IMR-90 (cell line): ENCODE measurements at regions not wholly inside any gene's neighbourhood (a gene's known extent, or its start where the extent isn't known, plus 50 kb on each side); places are given as distances from the start of the nearest gene placed in this dataset.

Source experiments
- ATAC-seq: fragments of 200-7000 bp; cut with Tn5 transposase; 2 replicates; pipeline ENCODE4 v1.9.1; 2020; ENCODE audit warnings: low read depth, mild to moderate bottlenecking, moderate library complexity
- BruUV-seq: library from RNA; stranded (reverse); fragments of 400-500 nt; replicated peaks from 2 replicates; lab custom pipeline; 2021; lab: Mats Ljungman, UMichigan
- CTCF ChIA-PET: fragments of 300-600 bp; formaldehyde crosslinking; extraction: SDS; loops from one replicate; lab custom pipeline; 2021; ENCODE audit warnings: antibody characterized with exemption; lab: Yijun Ruan, JAX
- POLR2A ChIA-PET: fragments of 300-600 bp; sonication (Branson Sonifier 250); formaldehyde crosslinking; loops from one replicate; lab custom pipeline; 2022; ENCODE audit warnings: antibody characterized with exemption; ENCODE audit not compliant: unreplicated experiment; lab: Charles Lee
- DNase-seq: peaks from one replicate; pipeline ENCODE4 v3.0.0; 2013
- H2AFZ ChIP-seq: replicated peaks from 2 replicates; pipeline ENCODE3; 2013; ENCODE audit warnings: low read length, mild to moderate bottlenecking; ENCODE audit not compliant: poor library complexity
- H2AK5ac ChIP-seq: 2 replicates; pipeline ENCODE4 v1.6.1; 2013; ENCODE audit warnings: low read depth, low read length, inconsistent platforms
- H2AK9ac ChIP-seq: replicated peaks from 2 replicates; pipeline ENCODE3; 2013; ENCODE audit warnings: mild to moderate bottlenecking, low read depth, low read length, moderate library complexity; ENCODE audit not compliant: poor library complexity
- H2BK120ac ChIP-seq: 2 replicates; pipeline ENCODE4 v1.6.1; 2013; ENCODE audit warnings: low read depth, low read length, inconsistent platforms
- H2BK15ac ChIP-seq: 3 replicates; pipeline ENCODE4 v1.6.1; 2013; ENCODE audit warnings: low read depth, low read length, inconsistent platforms
- H2BK20ac ChIP-seq: 2 replicates; pipeline ENCODE4 v1.6.1; 2013; ENCODE audit warnings: low read depth, mild to moderate bottlenecking, inconsistent platforms, low read length, moderate library complexity
- H2BK5ac ChIP-seq: 2 replicates; pipeline ENCODE4 v1.6.1; 2013; ENCODE audit warnings: mild to moderate bottlenecking, low read depth, low read length, inconsistent platforms; ENCODE audit not compliant: poor library complexity, severe bottlenecking
- H3K14ac ChIP-seq: replicated peaks from 2 replicates; pipeline ENCODE4 v1.6.1; 2013; ENCODE audit warnings: low read depth, low read length, inconsistent platforms
- H3K18ac ChIP-seq: 2 replicates; pipeline ENCODE4 v1.6.1; 2013; ENCODE audit warnings: low read depth, low read length, control low read depth
- H3K23ac ChIP-seq: 2 replicates; pipeline ENCODE4 v1.6.1; 2013; ENCODE audit warnings: low read depth, low read length, inconsistent platforms
- H3K27ac ChIP-seq: 2 replicates; pipeline ENCODE4 v1.5.1; 2013; ENCODE audit warnings: mild to moderate bottlenecking, control low read depth, low read length; ENCODE audit not compliant: insufficient read depth
- H3K27me3 ChIP-seq: 2 replicates; pipeline ENCODE4 v1.6.1; 2013; ENCODE audit warnings: low read length; ENCODE audit not compliant: control insufficient read depth, insufficient read depth
- H3K36me3 ChIP-seq: 2 replicates; pipeline ENCODE4 v1.6.1; 2013; ENCODE audit warnings: low read length, mixed read lengths; ENCODE audit not compliant: control insufficient read depth, insufficient read depth
- H3K4ac ChIP-seq: 2 replicates; pipeline ENCODE4 v1.6.1; 2013; ENCODE audit warnings: low read depth, low read length, inconsistent platforms
- H3K4me1 ChIP-seq: 2 replicates; pipeline ENCODE4 v1.6.1; 2013; ENCODE audit warnings: low read length, mixed read lengths; ENCODE audit not compliant: control insufficient read depth, insufficient read depth
- H3K4me2 ChIP-seq: 2 replicates; pipeline ENCODE4 v1.6.1; 2013; ENCODE audit warnings: low read depth, mild to moderate bottlenecking, control low read depth, low read length, moderate library complexity
- H3K4me3 ChIP-seq: 2 replicates; pipeline ENCODE4 v1.5.1; 2013; ENCODE audit warnings: low read depth, mild to moderate bottlenecking, control low read depth, low read length, moderate library complexity; ENCODE audit not compliant: insufficient read depth
- H3K56ac ChIP-seq: 2 replicates; pipeline ENCODE4 v1.6.1; 2013; ENCODE audit warnings: low read length, inconsistent platforms; ENCODE audit not compliant: insufficient read depth; ENCODE audit errors: extremely low read depth
- H3K79me1 ChIP-seq, 2 experiments: 2 replicates each; pipeline ENCODE4 v1.6.1; 2013; ENCODE audit warnings: low read length in 2 of 2, inconsistent platforms in 1 of 2, low read depth in 1 of 2
- H3K9ac ChIP-seq: 2 replicates; pipeline ENCODE4 v1.6.1; 2013; ENCODE audit warnings: low read depth, low read length, control low read depth
- H3K9me1 ChIP-seq: 2 replicates; pipeline ENCODE4 v1.6.1; 2013; ENCODE audit warnings: low read length, inconsistent platforms; ENCODE audit not compliant: insufficient read depth
- H3K9me3 ChIP-seq: 2 replicates; pipeline ENCODE4 v1.6.1; 2013; ENCODE audit warnings: low read length; ENCODE audit not compliant: control insufficient read depth, insufficient read depth
- H4K20me1 ChIP-seq: 2 replicates; pipeline ENCODE4 v1.6.1; 2013; ENCODE audit warnings: low read length, inconsistent platforms; ENCODE audit not compliant: insufficient read depth
- H4K5ac ChIP-seq: 2 replicates; pipeline ENCODE4 v1.6.1; 2013; ENCODE audit warnings: mild to moderate bottlenecking, low read depth, low read length, control low read depth
- H4K8ac ChIP-seq, 2 experiments: 2 replicates each; pipeline ENCODE4 v1.6.1; 2013; ENCODE audit warnings: low read depth in 2 of 2, low read length in 2 of 2, control low read depth in 1 of 2, inconsistent platforms in 1 of 2
- H4K91ac ChIP-seq: 2 replicates; pipeline ENCODE4 v1.6.1; 2013; ENCODE audit warnings: low read depth, low read length, inconsistent platforms; ENCODE audit not compliant: insufficient read depth
- CEBPB ChIP-seq: IDR thresholded peaks from 2 replicates; pipeline ENCODE4 v1.6.1; 2012; ENCODE audit warnings: low read depth, low read length, improper control_type of control experiment
- FOS ChIP-seq: fragments of 150-350 bp; IDR thresholded peaks from 2 replicates; pipeline ENCODE4 v1.6.1; 2016; ENCODE audit warnings: low read depth, low read length
- MAZ ChIP-seq: IDR thresholded peaks from 2 replicates; pipeline ENCODE4 v1.6.1; 2012; ENCODE audit warnings: low read depth, mild to moderate bottlenecking, low read length, improper control_type of control experiment, moderate library complexity, borderline replicate concordance
- NFE2L2 ChIP-seq: fragments of 150-350 bp; IDR thresholded peaks from 2 replicates; pipeline ENCODE4 v1.6.1; 2016; ENCODE audit warnings: low read depth, mild to moderate bottlenecking, low read length
- WGBS, 2 experiments: methylation state at CpG; one replicate each; pipeline versions ENCODE4 v1.1.5 to v1.1.7; 2013; ENCODE audit warnings: missing lambda C conversion rate in 2 of 2; ENCODE audit not compliant: insufficient read length in 1 of 2; ENCODE audit errors: extremely low coverage in 2 of 2; 5-methylcytosine and 5-hydroxymethylcytosine counted together
- dilution Hi-C: fragments of 300-500 bp; cut with HindIII; formaldehyde crosslinking; loops from one replicate; pipeline ENCODE4 v1.14.3; 2018; ENCODE audit warnings: low sequenced_read_pairs; ENCODE audit not compliant: unreplicated experiment
- in situ Hi-C: fragments of 300-500 bp; cut with MboI; formaldehyde crosslinking; loops from 3 replicates; pipeline ENCODE4 v1.14.3; 2019; ENCODE audit warnings: low sequenced_read_pairs, inconsistent platforms, mixed read lengths
- intact Hi-C: fragments of 100-400 bp; cut with micrococcal nuclease; formaldehyde crosslinking; loops from 2 replicates; pipeline ENCODE4 v1.10.0; 2022

- ChIA-PET POLR2A (no interaction called here), CTCF (interaction anchor here (0.6 to 1.6 kb wide), 2 partner anchors 341 to 397 kb away, joined by 3 to 4 read pairs; no protein-coding TSS in a partner anchor)
- no peak overlapping the region for H2AFZ ChIP-seq
- no peak overlapping the region for H2BK120ac ChIP-seq
- BruUV-seq: no TSS peak
- no peak overlapping the region for H3K18ac ChIP-seq
- no peak overlapping the region for H2AK5ac ChIP-seq
- no peak overlapping the region for H3K56ac ChIP-seq
- H2BK20ac ChIP-seq: no peak overlapping the region
- no peaks in the 10 kb centered on the region for H3K4me1 ChIP-seq
- no peak overlapping the region for H3K27ac ChIP-seq
- H3K4me3 ChIP-seq: no peak overlapping the region
- H3K4ac ChIP-seq: no peak overlapping the region
- H4K5ac ChIP-seq: no peak overlapping the region
- H3K79me1 ChIP-seq: no peaks in the 10 kb centered on the region
- no peak overlapping the region for H3K23ac ChIP-seq
- in situ Hi-C loops (no loop called here), intact Hi-C loops (no loop called here), dilution Hi-C loops (loop anchor here (25.0 kb wide), 1 partner anchor 426 kb away; no protein-coding TSS in a partner anchor)
- H4K91ac ChIP-seq: no peak overlapping the region
- no peaks in the 10 kb centered on the region for H4K20me1 ChIP-seq
- H3K36me3 ChIP-seq: no peaks in the 10 kb centered on the region
- DNase-seq (peak; percentile 39), ATAC-seq (no peak)
- H2BK15ac ChIP-seq: no peak overlapping the region
- H2BK5ac ChIP-seq: no peak overlapping the region
- H2AK9ac ChIP-seq: no peak overlapping the region
- H3K27me3 ChIP-seq: no peaks in the 10 kb centered on the region
- H3K14ac ChIP-seq: no peak overlapping the region
- no peak overlapping the region for H3K4me2 ChIP-seq
- no CpG with 5 or more reads among the region's 1 CpG for WGBS, 2 experiments
- H3K9ac ChIP-seq: no peak overlapping the region
- no peaks in the 10 kb centered on the region for H3K9me1 ChIP-seq
- no peaks in the 10 kb centered on the region for H3K9me3 ChIP-seq
- H4K8ac ChIP-seq: no peak overlapping the region
- TF ChIP-seq MAZ (no peak), CEBPB (peak; percentile 88), FOS (peak; percentile 30; the same call in 1 of the 2 replicates), NFE2L2 (peak; percentile 51; the same call in 1 of the 2 replicates)
Observed at GRCh38 chr5:146962801-146963355, 84.3 kb upstream of the PPP2R2B start.
